Activated CD8-positive, alpha-beta memory T cell treated with anti-CD3 and anti-CD28 coated beads for 24 hours (primary cell): ENCODE measurements at regions not wholly inside any gene's neighbourhood (a gene's known extent, or its start where the extent isn't known, plus 50 kb on each side); places are given as distances from the start of the nearest gene placed in this dataset.

Source experiments
- DNase-seq: peaks from one replicate; pipeline ENCODE4 v3.0.0-alpha.2; 2020

GRCh38 chr2:479031-479430 is 191.1 kb upstream of the ALKAL2 start:
- no peak for DNase-seq

- DNase-seq = no peak
Observed at GRCh38 chr2:471560-471959, 183.7 kb upstream of the ALKAL2 start.

GRCh38 chr2:469514-469913 is 181.6 kb upstream of the ALKAL2 start:
- no peak for DNase-seq

- no peak for DNase-seq
Observed at GRCh38 chr2:468648-469336, 180.9 kb upstream of the ALKAL2 start.

- DNase-seq = no peak
Observed at GRCh38 chr2:467892-468647, 180.2 kb upstream of the ALKAL2 start.

- DNase-seq = no peak
Observed at GRCh38 chr2:467543-467891, 179.6 kb upstream of the ALKAL2 start.

- DNase-seq = no peak
Observed at GRCh38 chr2:467101-467500, 179.2 kb upstream of the ALKAL2 start.

GRCh38 chr2:464562-465309 is 176.8 kb upstream of the ALKAL2 start:
- DNase-seq = no peak

GRCh38 chr2:460861-461260 is 173.0 kb upstream of the ALKAL2 start:
- DNase-seq = no peak

GRCh38 chr2:459931-460330 is 172.0 kb upstream of the ALKAL2 start:
- DNase-seq = no peak

- DNase-seq = no peak
Observed at GRCh38 chr2:458425-458815, 170.5 kb upstream of the ALKAL2 start.

GRCh38 chr2:457792-458424 is 170.0 kb upstream of the ALKAL2 start:
- DNase-seq = no peak

- no peak for DNase-seq
Observed at GRCh38 chr2:457262-457661, 169.4 kb upstream of the ALKAL2 start.

GRCh38 chr2:455913-456312 is 168.0 kb upstream of the ALKAL2 start:
- no peak for DNase-seq

GRCh38 chr2:455015-455705 is 167.3 kb upstream of the ALKAL2 start:
- no peak for DNase-seq

- DNase-seq = no peak
Observed at GRCh38 chr2:453132-453531, 165.2 kb upstream of the ALKAL2 start.

- no peak for DNase-seq
Observed at GRCh38 chr2:451495-451894, 163.6 kb upstream of the ALKAL2 start.

GRCh38 chr2:449246-450067 is 161.6 kb upstream of the ALKAL2 start:
- DNase-seq = no peak

GRCh38 chr2:447902-448665 is 160.2 kb upstream of the ALKAL2 start:
- no peak for DNase-seq

GRCh38 chr2:446963-447530 is 159.2 kb upstream of the ALKAL2 start:
- no peak for DNase-seq
